Embryonic facial prominence (tissue), 1 donor: ENCODE measurements at regions not wholly inside any gene's neighbourhood (a gene's known extent, or its start where the extent isn't known, plus 50 kb on each side); places are given as distances from the start of the nearest gene placed in this dataset.
"Not testable (repeated sequence)": the region's sequence is repeated elsewhere in the genome, so short reads cannot be mapped to it uniquely, and the experiment has no call there.

Experiments
- DNase-seq: peaks from one replicate; pipeline ENCODE4 v3.0.0-alpha.2; 2016; ENCODE audit errors: extremely low spot score

GRCh38 chr1:30125821-30126170, 597.6 kb downstream of the MATN1 start:
- DNase-seq, result no peak

GRCh38 chr1:30125021-30125820, 598.2 kb downstream of the MATN1 start:
- no peak for DNase-seq

- no peak for DNase-seq
Measured at GRCh38 chr1:30123896-30124295, 599.5 kb downstream of the MATN1 start.

- no peak for DNase-seq
Measured at GRCh38 chr1:30123036-30123435, 600.3 kb downstream of the MATN1 start.

- DNase-seq, result no peak
Measured at GRCh38 chr1:30120245-30121000, 603.0 kb downstream of the MATN1 start.

- no peak for DNase-seq
Measured at GRCh38 chr1:30117685-30118084, 605.7 kb downstream of the MATN1 start.

- peak; percentile 34 for DNase-seq
Measured at GRCh38 chr1:30111431-30111830, 612.0 kb downstream of the MATN1 start.

- DNase-seq, result no peak
Measured at GRCh38 chr1:30110846-30111245, 612.5 kb downstream of the MATN1 start.

GRCh38 chr1:30109853-30110252, 613.5 kb downstream of the MATN1 start:
- DNase-seq, result no peak

- DNase-seq, result no peak
Measured at GRCh38 chr1:30108186-30108585, 615.2 kb downstream of the MATN1 start.

GRCh38 chr1:30106125-30106524, 617.3 kb downstream of the MATN1 start:
- no peak for DNase-seq

- DNase-seq, result no peak
Measured at GRCh38 chr1:30104551-30104950, 618.8 kb downstream of the MATN1 start.

GRCh38 chr1:30103708-30104411, 619.5 kb downstream of the MATN1 start:
- no peak for DNase-seq

- no peak for DNase-seq
Measured at GRCh38 chr1:30102605-30103004, 620.8 kb downstream of the MATN1 start.

GRCh38 chr1:30101487-30102227, 621.7 kb downstream of the MATN1 start:
- DNase-seq, result no peak

GRCh38 chr1:30101016-30101415, 622.4 kb downstream of the MATN1 start:
- no peak for DNase-seq

GRCh38 chr1:30100524-30100862, 622.9 kb downstream of the MATN1 start:
- no peak for DNase-seq

- no peak for DNase-seq
Measured at GRCh38 chr1:30099587-30100523, 623.5 kb downstream of the MATN1 start.

- DNase-seq, result not testable (repeated sequence)
Measured at GRCh38 chr1:30097851-30098250, 625.5 kb downstream of the MATN1 start.

- DNase-seq, result no peak
Measured at GRCh38 chr1:30095451-30096025, 627.8 kb downstream of the MATN1 start.

GRCh38 chr1:30095051-30095450, 628.3 kb downstream of the MATN1 start:
- no peak for DNase-seq
